ENCODE measurements at regions not wholly inside any gene's neighbourhood (a gene's known extent, or its start where the extent isn't known, plus 50 kb on each side); places are given as distances from the start of the nearest gene placed in this dataset.

GRCh38 chr4:119781044-119781443 is 152.4 kb upstream of the PDE5A start:
- DNase-seq (no peak), ATAC-seq (ENCODE audit: low read depth) (no peak)
- Histone ChIP-seq H3K14ac (replicated peaks; ENCODE audit: low read depth, low read length) (no peak overlapping the region), H3K79me1 (ENCODE audit: low read depth in 1 of 2, low read length in 2 of 2) (no peaks in the 10 kb centered on the region), H2BK20ac (ENCODE audit: low read depth, low read length) (no peak overlapping the region), H2AK9ac (replicated peaks; ENCODE audit: low read depth, low read length, poor library complexity) (no peak overlapping the region), H3K4ac (ENCODE audit: low read depth, low read length) (no peak overlapping the region), H3K27ac (ENCODE audit: insufficient read depth, low read length) (no peak overlapping the region), H4K8ac (ENCODE audit: low read depth in 2 of 2, low read length in 2 of 2) (no peak overlapping the region), H2AFZ (replicated peaks; ENCODE audit: low read length, poor library complexity) (no peak overlapping the region), H3K56ac (ENCODE audit: extremely low read depth, insufficient read depth, low read length) (no peak overlapping the region), H4K91ac (ENCODE audit: insufficient read depth, low read depth, low read length) (no peak overlapping the region), H4K20me1 (ENCODE audit: insufficient read depth, low read length) (no peaks in the 10 kb centered on the region), H3K4me1 (ENCODE audit: control insufficient read depth, insufficient read depth, low read length) (no peaks in the 10 kb centered on the region), H3K4me2 (ENCODE audit: low read depth, low read length) (no peak overlapping the region), H4K5ac (ENCODE audit: low read depth, low read length) (no peak overlapping the region), H2BK5ac (ENCODE audit: low read depth, low read length, poor library complexity, severe bottlenecking) (no peak overlapping the region), H3K4me3 (ENCODE audit: insufficient read depth, low read depth, low read length) (no peak overlapping the region), H3K27me3 (ENCODE audit: control insufficient read depth, insufficient read depth, low read length) (no peaks in the 10 kb centered on the region), H3K9me1 (ENCODE audit: insufficient read depth, low read length) (no peaks in the 10 kb centered on the region), H3K36me3 (ENCODE audit: control insufficient read depth, insufficient read depth, low read length) (no peaks in the 10 kb centered on the region), H2AK5ac (ENCODE audit: low read depth, low read length) (no peak overlapping the region), H3K18ac (ENCODE audit: low read depth, low read length) (no peak overlapping the region; the same call in 1 of the 2 replicates), H3K9ac (ENCODE audit: low read depth, low read length) (no peak overlapping the region), H2BK120ac (ENCODE audit: low read depth, low read length) (no peak overlapping the region), H3K23ac (ENCODE audit: low read depth, low read length) (no peak overlapping the region), H2BK15ac (ENCODE audit: low read depth, low read length) (no peak overlapping the region), H3K9me3 (ENCODE audit: control insufficient read depth, insufficient read depth, low read length) (peaks cover 8% of the 10 kb centered on the region)
- POLR2A ChIA-PET (ENCODE audit: unreplicated experiment): no interaction called here
- TF ChIP-seq MAFK (IDR thresholded peaks at IDR 0.05; ENCODE audit: low read depth, low read length) (no peak), POLR2A (IDR thresholded peaks at IDR 0.05; ENCODE audit: low read depth, low read length) (no peak), RCOR1 (IDR thresholded peaks at IDR 0.05; ENCODE audit: insufficient replicate concordance, low read length) (no peak), SMC3 (IDR thresholded peaks at IDR 0.05; ENCODE audit: low read depth, low read length) (no peak), CHD1 (IDR thresholded peaks at IDR 0.05; ENCODE audit: low read depth, low read length) (no peak), CTCF (conservative IDR thresholded peaks at IDR 0.05; ENCODE audit: low read depth, low read length) (no peak), RAD21 (IDR thresholded peaks at IDR 0.05; ENCODE audit: low read length) (no peak), CEBPB (IDR thresholded peaks at IDR 0.05; ENCODE audit: low read depth, low read length) (no peak), MXI1 (IDR thresholded peaks at IDR 0.05; ENCODE audit: borderline replicate concordance, low read depth, low read length) (no peak), USF2 (IDR thresholded peaks at IDR 0.05; ENCODE audit: low read depth, low read length) (no peak), ELK1 (IDR thresholded peaks at IDR 0.05; ENCODE audit: borderline replicate concordance, low read depth, low read length) (no peak), FOS (IDR thresholded peaks at IDR 0.05; ENCODE audit: low read depth, low read length) (no peak), MAZ (IDR thresholded peaks at IDR 0.05; ENCODE audit: borderline replicate concordance, low read depth, low read length) (no peak), RFX5 (IDR thresholded peaks at IDR 0.05; ENCODE audit: low read depth, low read length) (no peak), NFE2L2 (IDR thresholded peaks at IDR 0.05; ENCODE audit: low read depth, low read length) (no peak)
- in situ Hi-C loops (cut with MboI; ENCODE audit: low sequenced_read_pairs): no loop called here
- CTCF ChIA-PET: interaction anchor here (1.2 kb wide), 1 partner anchor 15 kb away, joined by 3 read pairs; no protein-coding TSS in a partner anchor
- intact Hi-C loops (cut with micrococcal nuclease): no loop called here
- dilution Hi-C loops (cut with HindIII; ENCODE audit: low sequenced_read_pairs, unreplicated experiment): no loop called here
- no TSS peak for BruUV-seq (replicated peaks)
